Nephron progenitor cell (in vitro differentiated cells): ENCODE measurements at regions not wholly inside any gene's neighbourhood (a gene's known extent, or its start where the extent isn't known, plus 50 kb on each side); places are given as distances from the start of the nearest gene placed in this dataset.
"Not testable (repeated sequence)": the region's sequence is repeated elsewhere in the genome, so short reads cannot be mapped to it uniquely, and the experiment has no call there.

ENCODE experiments used
- DNase-seq: peaks from one replicate; pipeline ENCODE4 v3.0.0; 2021
- H3K27ac Mint-ChIP-seq: 2 replicates; pipeline ENCODE4 v1.8.0; 2021; ENCODE audit warnings: mild to moderate bottlenecking, moderate library complexity, mixed read lengths
- H3K27me3 Mint-ChIP-seq: 2 replicates; pipeline ENCODE4 v1.8.0; 2021; ENCODE audit warnings: mild to moderate bottlenecking, low read depth, mixed read lengths; ENCODE audit not compliant: poor library complexity
- H3K36me3 Mint-ChIP-seq: 2 replicates; pipeline ENCODE4 v1.8.0; 2021; ENCODE audit warnings: low read depth, mixed read lengths
- H3K4me1 Mint-ChIP-seq: 2 replicates; pipeline ENCODE4 v1.8.0; 2021; ENCODE audit warnings: mixed read lengths
- H3K4me3 Mint-ChIP-seq: 2 replicates; pipeline ENCODE4 v1.8.0; 2021; ENCODE audit warnings: mild to moderate bottlenecking, moderate library complexity, mixed read lengths
- H3K9me3 Mint-ChIP-seq: 2 replicates; pipeline ENCODE4 v1.8.0; 2021; ENCODE audit warnings: mild to moderate bottlenecking, moderate library complexity, mixed read lengths
- CTCF ChIP-seq: fragments of 200-600 bp; sonication (generic); IDR thresholded peaks from 2 replicates; pipeline ENCODE4 v1.5.0; 2021; ENCODE audit warnings: antibody characterized with exemption

GRCh38 chr9:92224177-92224576, 69.3 kb downstream of the IARS1 start:
- DNase-seq, result no peak
- no peak overlapping the region for H3K4me3 Mint-ChIP-seq
- no peak for TF ChIP-seq CTCF
- no peaks in the 10 kb centered on the region for H3K27me3 Mint-ChIP-seq
- H3K27ac Mint-ChIP-seq, result peak overlapping the region; percentile 91
- H3K9me3 Mint-ChIP-seq, result peaks cover 27% of the 10 kb centered on the region
- H3K4me1 Mint-ChIP-seq, result no peaks in the 10 kb centered on the region
- peaks cover 80% of the 10 kb centered on the region for H3K36me3 Mint-ChIP-seq

- Mint-ChIP-seq H3K27ac (no peak overlapping the region), H3K4me3 (no peak overlapping the region), H3K36me3 (peaks cover 80% of the 10 kb centered on the region), H3K27me3 (no peaks in the 10 kb centered on the region), H3K4me1 (no peaks in the 10 kb centered on the region), H3K9me3 (peaks cover 27% of the 10 kb centered on the region)
- DNase-seq, result no peak
- no peak for TF ChIP-seq CTCF
Measured at GRCh38 chr9:92223758-92224157, 69.7 kb downstream of the IARS1 start.

GRCh38 chr9:92208693-92209524, 84.6 kb downstream of the IARS1 start:
- H3K9me3 Mint-ChIP-seq, result no peaks in the 10 kb centered on the region
- DNase-seq, result no peak

GRCh38 chr9:92206488-92206887, 87.0 kb downstream of the IARS1 start:
- Mint-ChIP-seq H3K27ac (peak overlapping the region; percentile 83), H3K36me3 (peaks cover 51% of the 10 kb centered on the region), H3K9me3 (peaks cover 4% of the 10 kb centered on the region), H3K4me3 (no peak overlapping the region), H3K27me3 (peaks cover 3% of the 10 kb centered on the region), H3K4me1 (peaks cover 19% of the 10 kb centered on the region)
- DNase-seq, result no peak
- TF ChIP-seq CTCF, result no peak

More at GRCh38 chr9:92208693-92209524, 84.6 kb downstream of the IARS1 start:
- H3K4me1 Mint-ChIP-seq, result peaks cover 38% of the 10 kb centered on the region
- H3K36me3 Mint-ChIP-seq, result peaks cover 75% of the 10 kb centered on the region
- H3K27me3 Mint-ChIP-seq, result no peaks in the 10 kb centered on the region
- TF ChIP-seq CTCF, result no peak
- peak overlapping the region; percentile 72 for H3K27ac Mint-ChIP-seq
- H3K4me3 Mint-ChIP-seq, result no peak overlapping the region

GRCh38 chr9:92203887-92204286, 88.7 kb upstream of the SPTLC1 start:
- not testable (repeated sequence) for DNase-seq, H3K4me3 Mint-ChIP-seq, H3K4me1 Mint-ChIP-seq, H3K9me3 Mint-ChIP-seq, H3K27ac Mint-ChIP-seq, H3K27me3 Mint-ChIP-seq
- H3K36me3 Mint-ChIP-seq, result peaks cover 25% of the 10 kb centered on the region

- not testable (repeated sequence) for H3K4me1 Mint-ChIP-seq, DNase-seq, H3K27ac Mint-ChIP-seq, H3K27me3 Mint-ChIP-seq, H3K4me3 Mint-ChIP-seq
- H3K9me3 Mint-ChIP-seq, result peaks cover 29% of the 10 kb centered on the region
- peaks cover 11% of the 10 kb centered on the region for H3K36me3 Mint-ChIP-seq
Measured at GRCh38 chr9:92198237-92198636, 83.0 kb upstream of the SPTLC1 start.

GRCh38 chr9:92196909-92197308, 81.7 kb upstream of the SPTLC1 start:
- Mint-ChIP-seq H3K4me3 (no peak overlapping the region), H3K36me3 (peaks cover 11% of the 10 kb centered on the region)
- TF ChIP-seq CTCF, result no peak

More at GRCh38 chr9:92196909-92197308, 81.7 kb upstream of the SPTLC1 start:
- Mint-ChIP-seq H3K27me3 (peaks cover 11% of the 10 kb centered on the region), H3K27ac (no peak overlapping the region), H3K4me1 (peaks cover 13% of the 10 kb centered on the region), H3K9me3 (peaks cover 31% of the 10 kb centered on the region)
- no peak for DNase-seq
